ENCODE measurements at regions not wholly inside any gene's neighbourhood (a gene's known extent, or its start where the extent isn't known, plus 50 kb on each side); places are given as distances from the start of the nearest gene placed in this dataset.

GRCh38 chr11:80054582-80055165 is 613.8 kb upstream of the TENM4 start:
- H3K4me2 ChIP-seq, result peak overlapping the region in 3 of 11 experiments; percentile 10 to 22 (median 17); a peak in 4 of 22 replicates

DNA sequence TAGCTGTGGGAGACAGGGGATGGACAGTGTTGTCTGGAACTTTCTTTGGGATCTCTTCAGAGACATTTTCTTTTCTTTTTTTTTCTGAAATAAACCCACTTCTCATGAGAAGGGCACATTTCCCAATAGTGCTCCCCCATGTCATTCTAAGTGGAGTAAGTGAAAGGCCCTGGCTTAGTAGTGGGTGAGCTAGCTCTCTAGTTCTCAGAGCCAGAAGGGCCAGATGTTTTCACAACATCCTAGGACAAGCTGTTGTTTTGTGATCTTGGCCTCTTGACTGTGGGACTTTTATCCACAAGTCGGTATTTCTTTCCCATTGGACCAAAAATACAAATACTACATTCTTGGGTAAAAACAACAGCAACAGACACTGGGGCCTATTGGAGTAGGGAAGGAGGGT is 607.7 kb upstream of the TENM4 start:
- Histone ChIP-seq H3K9me3 (replicated peaks in 1 of 11) (no peaks in the 10 kb centered on the region), H3K9ac (no peak overlapping the region), H3K27me3 (no peaks in the 10 kb centered on the region), H3K4me2 (no peak overlapping the region), H4K20me1 (no peaks in the 10 kb centered on the region), H3K27ac (no peak overlapping the region), H3K4me1 (no peaks in the 10 kb centered on the region), H3K36me3 (no peaks in the 10 kb centered on the region), H3K4me3 (no peak overlapping the region)
- no peak for TF ChIP-seq Cebpa-rat (IDR thresholded peaks at IDR 0.05)

More at GRCh38 chr11:80054582-80055165, 613.8 kb upstream of the TENM4 start:
- Histone ChIP-seq H4K20me1 (no peaks in the 10 kb centered on the region), H3K27me3 (no peaks in the 10 kb centered on the region), H3K9ac (no peak overlapping the region), H3K9me3 (replicated peaks in 1 of 11) (no peaks in the 10 kb centered on the region), H3K27ac (no peak overlapping the region), H3K4me1 (peaks cover 0 to 7% (median 0%) of the 10 kb centered on the region in 10 experiments; a peak in 5 of 20 replicates), H3K4me3 (no peak overlapping the region), H3K36me3 (no peaks in the 10 kb centered on the region)
- TF ChIP-seq Cebpa-rat (IDR thresholded peaks at IDR 0.05), result no peak

- Histone ChIP-seq H3K9me3 (replicated peaks in 1 of 11) (no peaks in the 10 kb centered on the region), H3K4me3 (no peak overlapping the region), H3K4me2 (no peak overlapping the region), H3K27ac (no peak overlapping the region), H3K4me1 (no peaks in the 10 kb centered on the region), H3K36me3 (no peaks in the 10 kb centered on the region), H3K9ac (no peak overlapping the region), H3K27me3 (no peaks in the 10 kb centered on the region), H4K20me1 (no peaks in the 10 kb centered on the region)
- TF ChIP-seq Cebpa-rat (IDR thresholded peaks at IDR 0.05), result no peak
These were observed 600.5 kb upstream of the TENM4 start for GRCh38 chr11:80041136-80042000.

DNA sequence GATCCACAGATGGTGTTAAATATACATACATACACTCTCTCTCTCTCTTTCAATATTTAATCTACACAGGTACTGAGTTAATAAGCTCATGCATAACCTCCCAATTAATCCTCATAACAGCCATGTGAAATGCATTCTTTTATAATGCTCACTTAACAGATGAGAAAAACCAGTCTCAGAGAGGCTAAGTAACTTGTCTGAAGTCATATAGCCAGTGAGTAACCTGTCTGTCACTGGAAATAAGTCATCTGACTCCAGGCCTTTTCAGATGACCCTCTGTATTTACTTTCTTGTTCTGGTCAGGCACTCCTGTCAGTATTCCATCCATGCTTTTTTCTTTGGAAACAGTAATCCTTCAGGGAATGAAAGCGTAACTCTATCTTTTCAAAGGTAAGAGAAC is 594.0 kb upstream of the TENM4 start:
- H3K27me3 ChIP-seq, result no peaks in the 10 kb centered on the region
- no peaks in the 10 kb centered on the region for H3K36me3 ChIP-seq
- no peak overlapping the region for H3K27ac ChIP-seq
- H3K9ac ChIP-seq, result no peak overlapping the region
- TF ChIP-seq Cebpa-rat (IDR thresholded peaks at IDR 0.05), result no peak
- H3K4me3 ChIP-seq, result no peak overlapping the region
- H3K4me2 ChIP-seq, result no peak overlapping the region
- no peaks in the 10 kb centered on the region for H3K9me3 ChIP-seq (replicated peaks in 1 of 11)
- no peaks in the 10 kb centered on the region for H3K4me1 ChIP-seq
- no peaks in the 10 kb centered on the region for H4K20me1 ChIP-seq

DNA sequence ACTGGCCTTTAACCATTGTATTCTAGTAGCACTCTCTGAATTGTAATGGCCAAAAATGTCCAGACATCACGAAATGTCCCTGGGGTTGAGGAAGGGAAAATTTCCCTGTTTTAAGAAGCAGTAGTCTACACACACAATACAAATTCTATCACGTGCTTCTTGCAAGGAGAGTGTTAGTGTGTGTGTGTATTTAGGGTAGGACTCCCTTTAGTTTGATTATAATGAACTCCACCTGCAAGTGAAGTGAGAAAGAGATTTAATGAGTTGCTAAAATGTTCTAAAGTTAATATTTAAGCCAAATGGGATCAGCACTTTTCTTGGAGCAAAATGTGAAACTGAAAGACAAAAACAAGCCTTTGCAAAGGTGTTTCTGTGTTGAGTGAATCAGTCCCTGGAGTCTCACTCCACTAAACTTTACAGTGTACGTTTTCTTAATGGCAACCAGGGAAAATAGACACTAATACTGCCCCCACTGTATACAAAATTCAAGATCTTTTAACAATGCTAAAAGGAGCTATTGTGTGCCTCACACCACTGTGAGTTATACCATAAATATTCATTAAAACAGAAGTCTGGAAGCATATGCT is 590.3 kb upstream of the TENM4 start:
- H4K20me1 ChIP-seq, result no peaks in the 10 kb centered on the region
- no peak for TF ChIP-seq Cebpa-rat (IDR thresholded peaks at IDR 0.05)
- no peak overlapping the region for H3K9ac ChIP-seq
- no peak overlapping the region for H3K4me3 ChIP-seq
- H3K27me3 ChIP-seq, result no peaks in the 10 kb centered on the region
- no peaks in the 10 kb centered on the region for H3K36me3 ChIP-seq
- H3K4me1 ChIP-seq, result no peaks in the 10 kb centered on the region
- no peaks in the 10 kb centered on the region for H3K9me3 ChIP-seq (replicated peaks in 1 of 11)
- H3K27ac ChIP-seq, result no peak overlapping the region
- H3K4me2 ChIP-seq, result no peak overlapping the region

DNA sequence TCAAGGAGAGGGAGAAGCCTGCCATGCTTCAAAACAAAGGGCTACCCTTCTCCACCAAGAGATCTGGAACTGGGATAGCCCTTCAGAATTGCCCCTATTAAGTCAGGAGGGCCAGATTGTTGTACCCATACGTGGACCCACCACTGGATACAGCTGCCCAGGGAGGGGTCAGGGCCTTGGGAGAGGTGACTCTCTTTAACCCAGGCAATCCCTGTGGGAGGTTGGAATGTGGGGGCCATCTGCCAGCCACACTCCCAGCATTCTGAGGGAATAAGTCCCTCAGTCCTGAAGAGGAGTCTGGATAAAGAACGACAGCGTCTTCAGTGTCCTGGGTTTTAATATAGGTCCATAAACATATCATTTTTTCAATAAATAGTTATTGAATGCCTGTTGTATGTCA is 588.2 kb upstream of the TENM4 start:
- Histone ChIP-seq H3K36me3 (no peaks in the 10 kb centered on the region), H3K9ac (no peak overlapping the region), H3K27ac (no peak overlapping the region), H3K27me3 (no peaks in the 10 kb centered on the region), H4K20me1 (no peaks in the 10 kb centered on the region), H3K4me3 (no peak overlapping the region), H3K9me3 (replicated peaks in 1 of 11) (peaks cover 0 to 4% (median 0%) of the 10 kb centered on the region in 11 experiments; a peak in 1 of 22 replicates), H3K4me1 (no peaks in the 10 kb centered on the region), H3K4me2 (no peak overlapping the region)
- no peak for TF ChIP-seq Cebpa-rat (IDR thresholded peaks at IDR 0.05)

DNA sequence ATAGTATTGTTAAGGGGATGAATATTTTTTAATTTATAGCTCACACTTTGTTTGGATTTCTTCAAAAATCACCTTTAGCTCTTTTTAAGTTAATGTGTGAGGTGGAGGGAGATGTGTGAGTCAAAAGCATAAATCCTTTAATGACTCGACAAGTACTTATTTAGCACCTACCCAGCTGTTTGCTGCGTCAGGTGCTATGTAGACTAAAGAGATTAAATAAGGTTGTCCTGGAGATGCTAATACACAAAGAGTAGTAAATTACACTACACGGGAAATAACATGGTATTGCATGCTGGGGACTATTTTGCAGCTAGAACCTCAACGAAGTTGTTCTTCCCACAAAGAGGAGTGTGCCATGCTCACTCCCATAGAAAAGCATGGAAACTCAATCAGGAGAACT is 583.3 kb upstream of the TENM4 start:
- Histone ChIP-seq H3K27ac (no peak overlapping the region), H3K4me3 (no peak overlapping the region), H3K4me1 (no peaks in the 10 kb centered on the region), H3K9me3 (replicated peaks in 1 of 11) (peaks cover 0 to 4% (median 0%) of the 10 kb centered on the region in 11 experiments; a peak in 1 of 22 replicates), H4K20me1 (no peaks in the 10 kb centered on the region), H3K4me2 (no peak overlapping the region), H3K27me3 (no peaks in the 10 kb centered on the region), H3K9ac (no peak overlapping the region), H3K36me3 (no peaks in the 10 kb centered on the region)
- no peak for TF ChIP-seq Cebpa-rat (IDR thresholded peaks at IDR 0.05)

GRCh38 chr11:80023386-80023785 is 582.6 kb upstream of the TENM4 start:
- no peaks in the 10 kb centered on the region for H3K27me3 ChIP-seq
- TF ChIP-seq Cebpa-rat (IDR thresholded peaks at IDR 0.05), result no peak
- no peaks in the 10 kb centered on the region for H4K20me1 ChIP-seq
- H3K4me2 ChIP-seq, result no peak overlapping the region
- no peak overlapping the region for H3K27ac ChIP-seq
- H3K36me3 ChIP-seq, result no peaks in the 10 kb centered on the region
- H3K9me3 ChIP-seq (replicated peaks in 1 of 11), result peaks cover 0 to 4% (median 0%) of the 10 kb centered on the region in 11 experiments; a peak in 1 of 22 replicates
- H3K9ac ChIP-seq, result no peak overlapping the region
- H3K4me1 ChIP-seq, result no peaks in the 10 kb centered on the region
- H3K4me3 ChIP-seq, result no peak overlapping the region

GRCh38 chr11:80010536-80010935 is 569.7 kb upstream of the TENM4 start:
- H3K27me3 ChIP-seq, result no peaks in the 10 kb centered on the region
- H3K9ac ChIP-seq, result no peak overlapping the region
- 0 out of 22 replicates have a peak, but pooled peaks cover 0 to 5% (median 0%) of the 10 kb centered on the region in 11 experiments for H3K9me3 ChIP-seq (replicated peaks in 1 of 11)
- H3K4me1 ChIP-seq, result no peaks in the 10 kb centered on the region
- no peak overlapping the region for H3K4me3 ChIP-seq
- no peaks in the 10 kb centered on the region for H3K36me3 ChIP-seq
- no peak overlapping the region for H3K4me2 ChIP-seq
- H4K20me1 ChIP-seq, result no peaks in the 10 kb centered on the region
- no peak overlapping the region for H3K27ac ChIP-seq
- no peak for TF ChIP-seq Cebpa-rat (IDR thresholded peaks at IDR 0.05)

Data from BLaER1 treated with 17β-estradiol and CSF1 and Interleukin-3, amounts not matched to agents 10 nM and 100 nM (cell line).